Esophagus squamous epithelium (tissue), 4 donors: ENCODE measurements at regions not wholly inside any gene's neighbourhood (a gene's known extent, or its start where the extent isn't known, plus 50 kb on each side); places are given as distances from the start of the nearest gene placed in this dataset.

Experiments
- CTCF ChIP-seq, 6 experiments: fragments of 450-650 bp in 4 of 6; fragments of 200-600 bp in 2 of 6; sonication (generic) in 2 of 6; IDR thresholded peaks; one replicate each; pipeline ENCODE4 v1.5.1; 2016 to 2019; ENCODE audit warnings: antibody characterized with exemption in 6 of 6, mild to moderate bottlenecking in 4 of 6, moderate library complexity in 4 of 6
- POLR2A ChIP-seq, 4 donors: fragments of 450-650 bp; IDR thresholded peaks; one replicate each; pipeline ENCODE4 v1.6.1; 2017; ENCODE audit warnings: antibody characterized with exemption in 4 of 4, mild to moderate bottlenecking in 4 of 4, moderate library complexity in 3 of 4

GRCh38 chr12:17137396-17137795, 531.4 kb upstream of the LMO3 start:
- TF ChIP-seq CTCF (IDR thresholded peaks at IDR 0.05), result no peak
- TF ChIP-seq POLR2A (IDR thresholded peaks at IDR 0.05), result no peak
